HG03575 (cell line): ENCODE measurements at regions not wholly inside any gene's neighbourhood (a gene's known extent, or its start where the extent isn't known, plus 50 kb on each side); places are given as distances from the start of the nearest gene placed in this dataset.

Source experiments
- ATAC-seq: cut with Tn5 transposase; IDR thresholded peaks from one replicate; pipeline ENCODE4 v1.9.1; 2021; ENCODE audit not compliant: unreplicated experiment, insufficient number of reproducible peaks, low FRiP score; ENCODE audit errors: extremely low read depth

DNA sequence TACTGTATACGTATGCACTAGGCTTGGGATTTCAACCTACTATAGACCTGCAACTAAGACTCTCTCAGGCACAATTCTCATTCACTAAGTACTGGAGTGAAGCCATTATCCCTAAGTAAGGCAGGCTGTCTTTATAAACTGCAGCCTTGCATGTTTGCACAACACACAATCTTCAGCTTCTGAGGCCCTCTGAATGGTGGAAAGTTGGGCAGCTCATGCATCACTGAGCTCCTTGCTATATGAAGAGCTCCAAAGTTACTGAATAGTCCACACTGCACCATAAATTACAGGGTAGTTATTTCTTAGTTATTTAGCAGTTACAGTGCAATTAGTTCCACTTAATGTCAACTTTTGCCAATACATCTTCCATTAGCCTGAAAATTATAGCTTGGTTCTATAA, 384.6 kb downstream of the BRINP1 start:
- no peak for ATAC-seq

DNA sequence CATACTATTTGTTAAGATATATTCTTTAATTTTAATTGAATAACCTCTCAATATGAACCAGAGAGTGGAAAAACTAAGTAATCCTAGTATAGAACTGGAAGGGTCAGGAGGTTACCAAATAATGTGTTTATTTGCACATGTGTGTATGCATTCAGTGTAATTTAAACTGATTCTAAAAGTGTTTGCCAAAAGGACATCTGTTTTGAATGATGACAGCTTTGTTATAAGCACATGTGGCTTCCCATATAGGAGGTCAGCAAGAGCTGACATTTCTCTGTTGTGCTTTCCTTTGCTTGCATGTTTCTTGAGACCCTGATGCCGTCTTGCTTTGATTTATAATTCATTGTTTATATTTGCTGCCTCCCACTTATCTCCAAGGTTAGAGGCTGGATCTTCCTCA, 383.4 kb downstream of the BRINP1 start:
- no peak for ATAC-seq

DNA sequence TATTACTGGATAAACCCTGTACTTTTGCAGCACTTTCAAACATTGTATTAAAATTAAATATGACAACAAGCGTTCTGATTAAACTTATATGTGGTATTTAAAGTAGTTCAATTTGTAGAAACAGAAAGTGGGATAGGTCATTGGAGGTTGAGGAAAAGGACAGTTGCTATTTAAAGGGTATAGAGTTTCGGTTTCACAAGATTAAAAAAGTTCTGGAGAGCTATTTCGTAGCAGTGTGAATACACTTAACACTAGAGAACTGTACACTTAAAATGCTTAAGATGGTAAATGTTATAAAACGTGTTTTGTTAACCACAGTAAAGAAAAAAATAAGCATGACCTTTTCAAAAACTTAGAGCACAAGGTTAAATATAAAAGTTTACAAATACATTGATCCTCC, 382.1 kb downstream of the BRINP1 start:
- ATAC-seq: no peak

DNA sequence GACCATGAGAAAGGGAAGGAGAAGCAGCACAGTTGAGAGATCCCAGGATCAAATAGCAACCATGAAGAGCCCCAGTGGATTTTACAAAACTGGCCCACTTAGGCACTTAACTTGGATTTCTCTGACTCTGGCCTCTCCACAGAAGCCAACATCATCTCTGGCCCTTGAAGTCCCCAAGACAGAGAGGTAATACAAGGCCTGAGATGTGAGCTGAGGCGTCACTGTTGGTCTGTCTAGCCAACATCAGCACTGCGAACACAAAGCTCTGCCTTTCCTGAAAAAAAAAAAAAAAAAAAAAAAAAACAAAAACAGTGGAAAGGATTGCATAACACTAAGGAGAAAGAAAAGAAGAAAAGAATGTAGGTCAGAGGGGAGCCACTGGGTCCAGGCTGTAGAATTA, 378.3 kb downstream of the BRINP1 start:
- ATAC-seq: no peak

DNA sequence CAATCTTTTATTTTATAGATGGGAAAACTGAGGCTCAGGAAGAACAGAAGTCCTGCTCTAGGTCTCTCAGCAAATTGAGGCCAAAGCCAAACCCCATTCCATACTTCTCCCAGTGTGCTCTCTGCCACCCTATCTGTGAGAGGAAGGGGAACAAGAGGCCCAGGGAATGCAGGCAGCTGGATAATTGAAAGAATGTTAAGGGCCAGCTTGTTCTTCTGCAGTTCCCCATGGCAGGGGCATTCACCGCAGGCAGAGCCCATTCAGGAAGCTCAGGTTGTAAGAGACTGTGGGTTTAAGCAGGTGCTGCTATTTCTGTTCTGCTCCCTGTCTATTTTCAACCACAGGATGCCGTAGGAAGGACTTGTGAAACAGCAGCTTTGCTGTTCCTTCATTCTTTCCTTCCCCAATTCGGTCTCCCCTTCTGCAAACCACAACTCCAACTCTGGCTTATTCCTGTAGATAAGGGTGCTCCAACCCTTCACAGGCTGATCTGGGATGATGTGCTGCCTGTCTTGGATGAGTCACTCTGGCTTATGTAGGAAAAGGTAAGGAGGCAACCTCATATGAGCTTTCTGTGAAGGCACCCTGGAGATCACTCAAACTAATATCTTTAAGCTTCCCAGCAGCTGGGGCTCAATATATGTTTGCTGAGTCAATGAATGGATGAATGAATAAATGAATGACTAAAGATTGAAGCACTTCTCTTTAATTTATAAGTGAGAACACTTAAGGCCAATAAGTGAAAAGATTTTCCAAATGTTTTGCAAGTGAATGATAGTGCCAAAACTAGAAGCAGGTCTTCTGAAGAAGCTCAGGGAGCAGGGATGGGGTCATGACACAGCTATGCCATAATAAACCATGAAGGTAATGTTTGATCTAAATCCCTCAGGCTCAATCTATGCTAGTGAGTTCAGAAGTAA, 377.6 kb downstream of the BRINP1 start:
- no peak for ATAC-seq

DNA sequence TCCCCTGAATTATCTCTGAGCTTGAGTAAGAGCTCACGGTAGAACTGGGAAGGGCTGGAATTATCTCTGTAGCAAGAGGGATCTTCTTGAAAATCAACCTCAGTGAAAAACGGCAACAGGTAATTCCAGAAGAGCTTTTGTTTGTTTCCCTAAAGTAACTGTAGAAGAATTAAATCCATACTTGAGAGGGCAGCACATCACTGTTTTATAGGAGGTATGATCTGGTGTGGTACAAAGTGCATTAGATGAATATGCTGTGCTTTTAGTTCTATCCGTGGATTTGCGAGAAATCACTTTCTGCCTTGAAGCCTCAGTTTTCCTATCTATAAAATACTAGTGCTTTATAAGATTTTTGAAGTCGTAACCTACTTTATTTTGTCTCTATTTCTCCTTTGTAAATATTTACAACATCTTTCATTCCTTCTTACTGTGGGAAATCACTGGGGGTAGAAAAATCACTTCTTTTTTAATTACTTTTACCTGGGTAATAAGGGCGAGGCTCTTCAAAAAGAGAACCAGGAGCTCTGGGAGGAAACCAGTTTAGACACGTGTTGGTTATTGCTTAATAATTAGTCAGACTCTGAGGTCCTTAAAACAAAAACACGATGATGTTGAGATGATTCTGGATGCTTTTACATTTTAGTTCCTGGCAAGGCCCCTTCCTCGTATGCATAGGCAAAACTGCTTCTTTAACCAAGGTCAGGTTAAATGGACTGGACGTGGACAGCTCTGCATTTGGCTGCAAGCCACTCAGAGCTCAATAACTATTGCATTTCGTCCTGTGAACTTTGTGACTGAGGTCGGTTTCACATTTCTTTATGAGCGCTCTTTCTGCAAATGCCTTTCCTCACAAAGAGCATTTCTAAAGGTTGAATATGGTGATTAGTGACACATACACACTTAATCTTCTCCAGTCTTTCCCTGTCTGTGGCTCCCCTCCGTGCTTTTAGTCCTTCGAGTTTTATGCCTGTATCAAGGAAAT, 376.1 kb downstream of the BRINP1 start:
- ATAC-seq: no peak

DNA sequence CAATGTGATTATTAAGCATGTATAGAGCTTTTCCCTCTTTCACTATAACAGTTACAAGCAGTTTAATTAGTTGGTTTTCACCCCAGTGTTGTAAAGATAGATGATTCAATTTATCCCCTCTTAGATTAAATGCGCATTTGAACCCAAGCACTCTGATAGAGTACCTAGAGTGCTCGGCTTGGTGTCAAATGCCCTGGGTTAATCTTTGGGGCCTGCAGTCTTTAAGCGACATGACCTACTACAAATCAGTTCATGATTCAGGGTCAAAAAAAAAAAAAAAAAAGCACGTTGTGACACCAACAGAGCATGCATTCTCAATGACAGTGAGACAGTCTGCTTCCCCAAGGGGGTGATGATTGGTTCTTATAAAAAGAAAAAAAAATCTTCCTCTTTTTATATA, 375.3 kb downstream of the BRINP1 start:
- ATAC-seq: no peak

DNA sequence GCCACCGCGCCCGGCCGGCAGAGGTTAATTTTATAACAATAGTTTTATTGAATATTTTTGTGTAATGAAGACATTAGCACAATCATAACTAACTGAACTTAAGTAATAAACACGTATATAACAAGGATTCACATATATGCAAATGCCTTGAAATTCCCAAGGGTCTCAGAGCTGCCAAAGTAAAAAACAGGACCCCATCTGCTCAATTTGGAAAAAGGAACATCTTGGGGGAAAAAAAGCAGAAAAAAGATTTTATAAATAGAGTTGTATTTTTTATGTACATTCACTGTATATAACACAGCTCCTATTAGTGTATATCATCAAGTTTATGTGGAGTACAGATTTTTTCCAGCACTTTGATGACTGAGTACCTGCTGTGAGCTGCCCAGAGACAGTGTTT, 366.7 kb downstream of the BRINP1 start:
- ATAC-seq: no peak

DNA sequence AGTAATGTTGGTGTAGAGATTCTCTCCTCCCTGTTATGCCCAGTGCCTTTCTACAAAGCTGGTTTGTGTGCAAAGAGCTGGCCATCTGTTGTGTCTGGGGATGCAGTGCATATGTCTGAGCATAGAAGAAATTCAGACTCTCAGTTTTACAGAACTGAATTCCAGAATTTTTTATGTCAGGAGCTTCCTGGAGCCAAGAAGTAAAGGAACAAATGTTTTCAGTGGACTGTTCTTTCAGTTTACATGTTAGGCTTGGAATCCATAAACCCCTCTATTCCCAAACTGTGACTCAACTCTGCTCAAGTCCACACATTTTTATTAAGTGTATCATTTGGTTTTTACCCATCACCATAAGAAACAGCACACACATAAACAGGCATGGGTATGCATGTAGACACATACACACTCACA, 366.0 kb downstream of the BRINP1 start:
- ATAC-seq: no peak

DNA sequence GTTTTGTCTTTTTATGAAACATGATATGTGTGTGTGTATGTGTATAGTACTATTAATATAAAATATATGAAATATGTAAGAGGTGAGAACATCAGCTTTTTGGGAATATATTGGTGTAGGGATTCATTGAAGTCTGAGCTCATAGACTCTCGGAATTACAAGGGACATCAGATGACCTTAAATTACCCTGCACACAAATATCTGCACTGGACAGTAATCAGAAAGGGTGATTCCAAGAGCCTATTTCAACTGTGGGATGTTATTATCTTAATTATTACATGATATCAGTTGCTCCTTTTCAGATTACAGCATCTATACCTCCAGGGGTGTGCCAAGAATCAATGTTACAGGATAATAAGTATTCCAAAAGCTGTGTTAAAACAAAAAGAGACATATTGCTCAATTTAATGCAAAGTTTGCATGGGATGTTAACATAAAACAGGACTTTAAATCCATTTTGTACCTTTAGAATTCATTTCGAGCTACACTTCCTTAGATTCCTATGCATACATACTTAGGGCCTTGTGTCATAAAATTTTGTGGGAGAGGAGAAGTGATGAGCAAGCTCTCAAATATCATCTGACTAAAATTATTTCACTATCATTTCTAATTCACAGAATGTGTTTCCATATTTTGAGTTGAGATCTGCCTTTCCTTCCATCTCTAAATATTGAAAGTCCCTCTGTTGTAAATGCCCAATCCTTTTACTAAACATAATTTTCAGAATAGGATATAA, 365.2 kb downstream of the BRINP1 start:
- ATAC-seq: no peak

DNA sequence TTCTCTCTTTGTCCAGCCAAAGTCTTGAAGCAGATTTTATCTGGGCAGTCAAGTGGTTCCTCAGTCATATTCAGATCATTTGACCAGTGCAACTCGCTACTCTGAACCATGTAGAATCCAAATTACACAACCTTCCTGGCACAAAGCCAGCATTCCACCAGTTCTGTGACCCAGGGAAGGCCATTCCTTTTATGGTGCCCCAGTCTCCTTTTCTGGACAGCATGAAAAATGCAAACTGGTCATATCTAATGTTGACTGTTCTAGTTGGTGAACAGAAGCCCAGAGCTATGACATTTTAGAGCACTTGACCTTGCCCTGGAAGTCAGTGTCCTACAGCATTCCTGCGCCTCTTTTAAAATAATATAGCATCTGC, 364.6 kb downstream of the BRINP1 start:
- ATAC-seq: no peak

DNA sequence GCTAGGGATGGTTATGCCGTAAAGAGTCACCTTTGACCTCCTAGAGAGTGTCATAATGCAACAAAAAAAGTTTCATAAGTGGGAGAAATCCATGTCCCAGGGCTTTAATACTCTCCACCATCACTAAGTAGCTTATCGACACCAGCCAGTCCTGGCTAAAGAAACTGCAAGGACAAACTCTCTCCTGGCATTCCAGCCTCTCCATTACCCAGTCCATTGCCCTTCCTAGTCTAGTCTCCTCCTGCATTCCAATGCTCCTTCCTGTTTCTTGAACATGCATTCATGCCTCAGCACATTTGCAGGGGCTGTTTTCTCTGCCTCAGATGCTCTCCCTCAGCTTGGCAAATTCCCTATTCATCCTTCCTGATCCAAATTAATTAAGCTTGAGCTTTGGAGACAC, 364.1 kb downstream of the BRINP1 start:
- no peak for ATAC-seq

DNA sequence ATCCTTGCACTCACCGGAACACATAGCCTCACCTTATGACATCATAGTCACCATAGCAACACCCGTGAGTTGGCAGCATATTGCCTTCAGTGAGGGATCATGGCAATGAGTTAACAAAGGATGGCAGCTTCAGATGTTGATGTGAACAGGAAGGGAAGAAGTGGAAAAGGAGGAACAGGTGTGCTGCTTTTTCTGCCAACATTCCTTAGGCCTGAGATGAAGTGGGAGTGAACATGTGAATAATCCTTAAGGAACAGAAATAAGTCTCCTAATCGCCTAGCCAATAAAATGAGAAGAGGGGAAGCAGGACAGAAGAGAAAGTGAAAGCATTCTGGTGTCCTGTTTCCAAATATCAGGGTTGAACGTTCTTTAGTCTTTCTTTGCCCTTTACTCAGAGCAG, 360.0 kb downstream of the BRINP1 start:
- ATAC-seq: no peak

DNA sequence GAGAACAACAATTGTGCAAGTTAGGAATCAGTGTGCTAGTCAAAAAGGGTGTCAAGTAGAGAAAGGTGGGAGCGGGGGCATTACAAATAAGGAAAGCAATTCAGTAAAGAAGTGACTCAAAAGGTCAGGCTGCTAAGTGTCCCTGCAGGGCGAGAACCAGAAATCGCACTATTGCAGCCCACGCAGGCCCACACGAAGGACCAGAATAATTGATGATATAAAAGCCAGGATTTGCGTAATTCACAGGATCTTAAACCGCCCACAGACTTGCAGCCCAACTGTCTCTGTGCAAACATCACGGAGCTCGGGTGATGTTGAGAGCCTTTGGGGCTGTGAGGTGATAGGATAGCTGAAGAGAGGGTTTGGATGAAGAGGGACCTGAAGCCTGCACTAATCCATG, 349.0 kb downstream of the BRINP1 start:
- no peak for ATAC-seq

DNA sequence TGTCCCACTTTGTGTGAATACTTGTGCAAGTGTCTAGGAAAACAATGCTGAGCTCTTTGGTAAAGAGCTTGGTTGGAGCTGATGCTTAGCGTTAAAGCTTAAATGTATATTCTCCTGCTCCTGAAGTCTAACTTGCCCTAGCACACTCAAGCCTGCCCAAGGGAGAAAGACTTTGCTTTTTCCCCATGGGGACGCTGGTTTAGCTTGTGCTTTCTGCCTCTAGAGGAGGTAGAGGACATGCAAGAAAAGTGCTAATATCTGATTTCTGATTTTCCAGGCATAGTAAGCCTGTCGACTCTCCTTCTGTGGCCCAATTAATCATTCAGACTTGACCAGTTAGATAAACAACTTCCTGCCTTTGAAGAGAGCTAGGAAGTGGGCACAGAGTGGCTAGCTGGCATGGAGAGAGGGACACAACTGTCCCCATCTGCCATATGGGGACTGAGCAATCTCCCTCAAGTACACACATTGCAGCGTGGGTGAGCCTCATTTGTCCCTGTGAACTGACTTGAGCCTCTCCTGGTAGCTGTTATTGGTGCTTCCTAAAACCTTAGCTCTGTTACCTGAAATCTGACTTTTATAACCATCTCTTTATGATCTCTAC, 348.4 kb downstream of the BRINP1 start:
- no peak for ATAC-seq

DNA sequence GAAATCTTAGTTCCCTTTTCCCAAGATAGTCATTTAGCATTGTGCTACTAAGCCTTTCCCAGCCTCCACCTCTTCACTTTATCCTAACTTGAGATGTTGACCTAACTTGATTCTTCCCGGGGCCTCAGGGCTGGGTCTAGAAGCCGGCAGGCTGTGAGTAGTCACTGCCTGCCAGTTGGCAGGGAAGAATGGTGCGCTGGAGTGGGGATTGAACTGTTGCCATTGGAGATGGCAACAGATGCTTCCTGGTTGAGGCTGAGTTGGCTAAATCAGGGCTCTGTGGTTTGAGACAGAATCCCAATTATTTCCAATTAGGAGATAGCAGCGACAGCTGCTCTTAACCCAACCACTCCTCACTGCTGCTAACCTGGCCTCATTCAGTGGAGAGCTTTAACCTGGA, 343.1 kb downstream of the BRINP1 start:
- no peak for ATAC-seq

DNA sequence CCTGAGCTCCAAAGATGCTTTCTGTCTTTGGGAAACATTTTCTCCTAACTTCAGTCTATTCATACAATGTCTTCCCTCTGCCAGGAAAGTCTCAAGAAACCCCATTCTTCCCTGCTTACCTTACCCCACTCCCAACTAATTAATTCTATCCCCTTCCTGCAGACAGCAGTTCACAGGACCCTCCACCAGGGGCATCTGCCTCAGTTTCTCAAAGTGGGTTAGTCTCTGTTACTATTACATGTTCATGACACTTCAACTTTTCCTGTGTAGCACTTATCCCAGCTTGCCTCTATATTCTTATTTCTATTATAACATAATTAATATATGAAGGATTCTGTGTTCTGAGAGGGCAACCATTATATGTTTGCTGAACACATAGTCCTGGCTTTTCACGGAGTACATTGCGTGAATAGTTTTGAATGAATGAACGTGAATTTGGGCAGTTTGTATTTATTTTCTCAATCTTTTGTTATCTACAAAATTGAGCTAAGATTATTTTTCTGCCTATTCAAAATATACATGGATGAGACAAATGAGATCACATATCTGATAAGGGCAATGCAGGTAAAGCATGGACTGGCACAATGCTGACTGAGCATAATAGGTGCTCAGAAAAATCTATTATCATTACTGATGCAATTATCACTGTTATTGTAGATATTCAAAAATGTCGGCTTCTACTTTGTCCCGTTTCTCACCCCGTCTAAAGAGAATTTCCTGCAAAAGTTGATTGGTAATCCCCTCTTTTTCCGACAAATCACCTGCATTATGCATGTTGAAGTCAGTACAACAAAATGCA, 341.1 kb downstream of the BRINP1 start:
- no peak for ATAC-seq

DNA sequence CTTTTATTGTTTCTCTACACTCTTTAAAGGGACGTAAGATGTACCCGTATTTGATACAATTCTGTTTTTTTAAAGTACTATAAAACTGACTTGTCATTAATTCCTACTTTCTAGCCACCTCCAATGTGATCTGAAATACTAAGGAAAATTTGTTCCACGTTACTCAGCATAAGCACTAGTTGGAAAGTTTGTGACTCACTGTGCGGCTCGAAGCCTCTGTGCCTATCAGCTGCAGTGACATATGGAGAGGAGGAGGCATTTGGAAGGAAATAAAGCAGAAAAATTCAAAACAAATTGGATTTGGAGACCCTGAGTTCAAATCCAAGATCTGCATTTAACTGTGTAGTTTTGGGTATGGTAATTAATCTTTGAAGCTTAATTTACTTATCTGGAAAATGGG, 339.3 kb downstream of the BRINP1 start:
- ATAC-seq: no peak
